HEK293T (cell line): ENCODE measurements at regions not wholly inside any gene's neighbourhood (a gene's known extent, or its start where the extent isn't known, plus 50 kb on each side); places are given as distances from the start of the nearest gene placed in this dataset.

Experiments used
- CTCF ChIA-PET: fragments of 350-600 bp; formaldehyde crosslinking; extraction: SDS; loops from one replicate; lab custom pipeline; 2021; ENCODE audit warnings: antibody characterized with exemption, inconsistent platforms; lab: Yijun Ruan, JAX
- POLR2A ChIA-PET: fragments of 350-600 bp; formaldehyde crosslinking; extraction: SDS; loops from one replicate; lab custom pipeline; 2020; ENCODE audit warnings: antibody characterized with exemption, inconsistent platforms; lab: Yijun Ruan, JAX
- DNase-seq: peaks from one replicate; pipeline ENCODE4 v3.0.0; 2012; ENCODE audit warnings: mixed read lengths; ENCODE audit errors: extremely low spot score
- BHLHE40 ChIP-seq: fragments of 450-650 bp; IDR thresholded peaks from 2 replicates; pipeline ENCODE4 v1.6.1; 2016; ENCODE audit warnings: mild to moderate bottlenecking, moderate library complexity, borderline replicate concordance
- FOXA1 ChIP-seq: fragments of 450-650 bp; IDR thresholded peaks from 2 replicates; pipeline ENCODE4 v1.6.1; 2016; ENCODE audit warnings: mild to moderate bottlenecking
- FOXK2 ChIP-seq: fragments of 450-650 bp; IDR thresholded peaks from 2 replicates; pipeline ENCODE4 v1.6.1; 2016; ENCODE audit warnings: mild to moderate bottlenecking
- FOXM1 ChIP-seq: fragments of 450-650 bp; IDR thresholded peaks from 2 replicates; pipeline ENCODE4 v1.6.1; 2017; ENCODE audit warnings: mild to moderate bottlenecking, borderline replicate concordance
- HDGF ChIP-seq: fragments of 450-650 bp; IDR thresholded peaks from 2 replicates; pipeline ENCODE4 v1.6.1; 2017; ENCODE audit warnings: antibody characterized with exemption, borderline replicate concordance
- L3MBTL2 ChIP-seq: fragments of 450-650 bp; conservative IDR thresholded peaks from 2 replicates; pipeline ENCODE4 v1.6.1; 2016; ENCODE audit warnings: mild to moderate bottlenecking
- LEF1 ChIP-seq: fragments of 450-650 bp; IDR thresholded peaks from 2 replicates; pipeline ENCODE4 v1.6.1; 2017; ENCODE audit warnings: mild to moderate bottlenecking, borderline replicate concordance
- SP1 ChIP-seq: fragments of 450-650 bp; IDR thresholded peaks from 2 replicates; pipeline ENCODE4 v1.6.1; 2017
- TARDBP ChIP-seq: fragments of 450-650 bp; IDR thresholded peaks from 2 replicates; pipeline ENCODE4 v1.6.1; 2016
- ZNF384 ChIP-seq: fragments of 450-650 bp; IDR thresholded peaks from 2 replicates; pipeline ENCODE4 v1.6.1; 2016
- TF ChIP-seq, protein P1 (sequence below): fragments of 450-650 bp; IDR thresholded peaks from 2 replicates; pipeline ENCODE4 v1.6.1; 2016

DNA sequence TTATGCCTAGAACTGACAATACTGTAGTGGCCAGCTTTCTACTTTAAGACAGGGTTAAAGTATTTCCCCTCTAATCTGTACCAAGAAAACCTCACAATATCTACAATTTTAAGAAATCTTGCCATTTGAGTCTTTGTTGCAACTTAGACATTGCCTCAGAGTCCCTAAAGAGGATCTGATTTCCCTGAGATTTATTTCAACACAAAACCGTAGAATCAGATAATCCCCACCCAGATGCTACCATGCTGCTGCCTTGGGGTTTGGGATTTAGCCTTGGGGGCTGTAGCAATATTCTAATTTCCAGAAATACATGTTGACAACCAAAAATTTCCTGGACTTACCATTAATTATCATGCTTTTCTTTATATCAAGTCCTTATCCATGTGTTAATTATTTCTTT lies 50.3 kb upstream of the DENND1B start:
- CTCF ChIA-PET, result no interaction called here
- POLR2A ChIA-PET, result no interaction called here
- DNase-seq, result no peak
- TF ChIP-seq L3MBTL2 (no peak), BHLHE40 (no peak), FOXA1 (no peak), TARDBP (no peak), SP1 (no peak), FOXK2 (no peak), HDGF (no peak), FOXM1 (no peak), LEF1 (no peak), ZNF384 (no peak)
- TF ChIP-seq, protein P1, sequence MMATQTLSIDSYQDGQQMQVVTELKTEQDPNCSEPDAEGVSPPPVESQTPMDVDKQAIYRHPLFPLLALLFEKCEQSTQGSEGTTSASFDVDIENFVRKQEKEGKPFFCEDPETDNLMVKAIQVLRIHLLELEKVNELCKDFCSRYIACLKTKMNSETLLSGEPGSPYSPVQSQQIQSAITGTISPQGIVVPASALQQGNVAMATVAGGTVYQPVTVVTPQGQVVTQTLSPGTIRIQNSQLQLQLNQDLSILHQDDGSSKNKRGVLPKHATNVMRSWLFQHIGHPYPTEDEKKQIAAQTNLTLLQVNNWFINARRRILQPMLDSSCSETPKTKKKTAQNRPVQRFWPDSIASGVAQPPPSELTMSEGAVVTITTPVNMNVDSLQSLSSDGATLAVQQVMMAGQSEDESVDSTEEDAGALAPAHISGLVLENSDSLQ, result no peak
